ENCODE measurements at regions not wholly inside any gene's neighbourhood (a gene's known extent, or its start where the extent isn't known, plus 50 kb on each side); places are given as distances from the start of the nearest gene placed in this dataset.

- TF ChIP-seq, protein P1, sequence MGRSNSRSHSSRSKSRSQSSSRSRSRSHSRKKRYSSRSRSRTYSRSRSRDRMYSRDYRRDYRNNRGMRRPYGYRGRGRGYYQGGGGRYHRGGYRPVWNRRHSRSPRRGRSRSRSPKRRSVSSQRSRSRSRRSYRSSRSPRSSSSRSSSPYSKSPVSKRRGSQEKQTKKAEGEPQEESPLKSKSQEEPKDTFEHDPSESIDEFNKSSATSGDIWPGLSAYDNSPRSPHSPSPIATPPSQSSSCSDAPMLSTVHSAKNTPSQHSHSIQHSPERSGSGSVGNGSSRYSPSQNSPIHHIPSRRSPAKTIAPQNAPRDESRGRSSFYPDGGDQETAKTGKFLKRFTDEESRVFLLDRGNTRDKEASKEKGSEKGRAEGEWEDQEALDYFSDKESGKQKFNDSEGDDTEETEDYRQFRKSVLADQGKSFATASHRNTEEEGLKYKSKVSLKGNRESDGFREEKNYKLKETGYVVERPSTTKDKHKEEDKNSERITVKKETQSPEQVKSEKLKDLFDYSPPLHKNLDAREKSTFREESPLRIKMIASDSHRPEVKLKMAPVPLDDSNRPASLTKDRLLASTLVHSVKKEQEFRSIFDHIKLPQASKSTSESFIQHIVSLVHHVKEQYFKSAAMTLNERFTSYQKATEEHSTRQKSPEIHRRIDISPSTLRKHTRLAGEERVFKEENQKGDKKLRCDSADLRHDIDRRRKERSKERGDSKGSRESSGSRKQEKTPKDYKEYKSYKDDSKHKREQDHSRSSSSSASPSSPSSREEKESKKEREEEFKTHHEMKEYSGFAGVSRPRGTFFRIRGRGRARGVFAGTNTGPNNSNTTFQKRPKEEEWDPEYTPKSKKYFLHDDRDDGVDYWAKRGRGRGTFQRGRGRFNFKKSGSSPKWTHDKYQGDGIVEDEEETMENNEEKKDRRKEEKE (IDR thresholded peaks at IDR 0.05) = no peak
- no peak for TF ChIP-seq SIX5 (IDR thresholded peaks at IDR 0.05; ENCODE audit: low read depth, low read length, severe bottlenecking)
Observed at GRCh38 chr7:115123441-115123840, 201.5 kb downstream of the MDFIC start (continued).

GRCh38 chr7:115122388-115122787 is 200.5 kb downstream of the MDFIC start:
- ChIA-PET RAD21 (ENCODE audit: unreplicated experiment) (interaction anchor here (1.2 kb wide), 1 partner anchor 257 kb away, joined by 3 read pairs; no protein-coding TSS in a partner anchor), SMC1A (ENCODE audit: uncharacterized antibody, unreplicated experiment) (interaction anchor here (1.4 kb wide), 1 partner anchor 35 kb away, joined by 3 read pairs; no protein-coding TSS in a partner anchor), CTCF (interaction anchor here (2.4 kb wide), 1 partner anchor 257 kb away, joined by 6 read pairs; no protein-coding TSS in a partner anchor), POLR2A (no interaction called here)
- in situ Hi-C loops (cut with MboI) = no loop called here
- Histone ChIP-seq H4K20me1 (ENCODE audit: control insufficient read depth, insufficient read depth) (no peaks in the 10 kb centered on the region), H3K9me3 (replicated peaks; ENCODE audit: control insufficient read depth, insufficient read depth, low read length) (no peaks in the 10 kb centered on the region), H3K4me2 (ENCODE audit: control insufficient read depth, insufficient read depth) (no peak overlapping the region), H3K9ac (ENCODE audit: control insufficient read depth, insufficient read depth, low read length) (no peak overlapping the region), H3K4me3 (no peak overlapping the region), H3K36me3 (ENCODE audit: control insufficient read depth in 2 of 2, insufficient read depth in 2 of 2, low read length in 1 of 2) (no peaks in the 10 kb centered on the region), H3K4me1 (ENCODE audit: control insufficient read depth, insufficient read depth, low read length) (no peaks in the 10 kb centered on the region), H3K79me2 (ENCODE audit: control insufficient read depth, insufficient read depth, low read length) (no peaks in the 10 kb centered on the region), H2AFZ (ENCODE audit: control insufficient read depth, low read depth, low read length) (no peak overlapping the region), H3K27ac (ENCODE audit: control insufficient read depth, insufficient read depth) (no peak overlapping the region), H3K27me3 (replicated peaks in 1 of 2; ENCODE audit: control insufficient read depth in 2 of 2, insufficient read depth in 2 of 2, low read length in 1 of 2) (no peaks in the 10 kb centered on the region)
- 29% methylated on average over 1 of the region's 1 CpG for WGBS (ENCODE audit: insufficient coverage, insufficient replicate concordance, low lambda C conversion rate, missing lambda C conversion rate)
- ATAC-seq = no peak
- DNase-seq (ENCODE audit: low read depth, low spot score) = no peak
- BruUV-seq (replicated peaks) = no TSS peak
- intact Hi-C loops (cut with micrococcal nuclease; ENCODE audit: unreplicated experiment) = no loop called here
- no peak for FAIRE-seq
- TF ChIP-seq LARP7 (IDR thresholded peaks at IDR 0.05) = no peak
- TF ChIP-seq KLF5 (IDR thresholded peaks at IDR 0.05; ENCODE audit: partially characterized antibody) = no peak
- TF ChIP-seq EP300 (IDR thresholded peaks at IDR 0.05; ENCODE audit: borderline replicate concordance in 1 of 2, control insufficient read depth in 1 of 2, low read depth in 2 of 2, low read length in 2 of 2) = no peak
- TF ChIP-seq ZBED1 (IDR thresholded peaks at IDR 0.05; ENCODE audit: borderline replicate concordance) = no peak
- TF ChIP-seq, protein P2, sequence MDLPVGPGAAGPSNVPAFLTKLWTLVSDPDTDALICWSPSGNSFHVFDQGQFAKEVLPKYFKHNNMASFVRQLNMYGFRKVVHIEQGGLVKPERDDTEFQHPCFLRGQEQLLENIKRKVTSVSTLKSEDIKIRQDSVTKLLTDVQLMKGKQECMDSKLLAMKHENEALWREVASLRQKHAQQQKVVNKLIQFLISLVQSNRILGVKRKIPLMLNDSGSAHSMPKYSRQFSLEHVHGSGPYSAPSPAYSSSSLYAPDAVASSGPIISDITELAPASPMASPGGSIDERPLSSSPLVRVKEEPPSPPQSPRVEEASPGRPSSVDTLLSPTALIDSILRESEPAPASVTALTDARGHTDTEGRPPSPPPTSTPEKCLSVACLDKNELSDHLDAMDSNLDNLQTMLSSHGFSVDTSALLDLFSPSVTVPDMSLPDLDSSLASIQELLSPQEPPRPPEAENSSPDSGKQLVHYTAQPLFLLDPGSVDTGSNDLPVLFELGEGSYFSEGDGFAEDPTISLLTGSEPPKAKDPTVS (IDR thresholded peaks at IDR 0.05; ENCODE audit: low read depth, low read length) = no peak
- no peak for TF ChIP-seq TBL1XR1 (IDR thresholded peaks at IDR 0.05; ENCODE audit: low read depth, low read length)
- no peak for TF ChIP-seq PML (IDR thresholded peaks at IDR 0.05; ENCODE audit: low read length)
- TF ChIP-seq SPI1 (IDR thresholded peaks at IDR 0.05; ENCODE audit: borderline replicate concordance, insufficient read depth, low read depth, low read length) = no peak
- TF ChIP-seq TAF1 (IDR thresholded peaks at IDR 0.05; ENCODE audit: borderline replicate concordance, low read depth, low read length) = no peak
- no peak for TF ChIP-seq NBN (IDR thresholded peaks at IDR 0.05)
- TF ChIP-seq KAT2A (conservative IDR thresholded peaks at IDR 0.05; ENCODE audit: control insufficient read depth, low read depth, low read length) = no peak
- no peak for TF ChIP-seq ZZZ3 (IDR thresholded peaks at IDR 0.05; ENCODE audit: control insufficient read depth, insufficient read length, low read depth)
